NCI-H748 (cell line): ENCODE measurements at regions not wholly inside any gene's neighbourhood (a gene's known extent, or its start where the extent isn't known, plus 50 kb on each side); places are given as distances from the start of the nearest gene placed in this dataset.
"Not testable (repeated sequence)": the region's sequence is repeated elsewhere in the genome, so short reads cannot be mapped to it uniquely, and the experiment has no call there.

Source experiments
- DNase-seq: peaks from one replicate; lab custom pipeline; 2025; ENCODE audit not compliant: unreplicated experiment; lab: John Stamatoyannopoulos, UW

DNA sequence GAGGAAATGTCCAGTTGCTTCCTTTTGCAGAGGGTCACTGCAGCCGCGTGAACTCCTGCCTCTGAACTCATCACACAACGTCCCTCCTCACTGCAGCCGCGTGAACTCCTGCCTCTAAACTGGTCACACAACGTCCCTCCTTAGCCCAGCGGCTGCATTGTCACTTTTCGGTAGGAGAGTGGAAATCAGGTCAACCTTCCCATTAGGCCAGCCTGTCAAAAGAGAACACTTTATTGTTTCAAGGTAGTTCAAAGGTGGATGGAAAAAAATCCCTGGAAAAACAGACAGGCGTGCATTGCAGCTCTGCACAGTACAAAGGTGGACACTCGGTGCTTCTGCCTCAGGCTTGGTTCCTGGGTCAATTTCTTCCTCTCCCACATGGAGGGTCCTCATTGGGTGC is 280.2 kb downstream of the FOXL1 start:
- DNase-seq, result no peak

DNA sequence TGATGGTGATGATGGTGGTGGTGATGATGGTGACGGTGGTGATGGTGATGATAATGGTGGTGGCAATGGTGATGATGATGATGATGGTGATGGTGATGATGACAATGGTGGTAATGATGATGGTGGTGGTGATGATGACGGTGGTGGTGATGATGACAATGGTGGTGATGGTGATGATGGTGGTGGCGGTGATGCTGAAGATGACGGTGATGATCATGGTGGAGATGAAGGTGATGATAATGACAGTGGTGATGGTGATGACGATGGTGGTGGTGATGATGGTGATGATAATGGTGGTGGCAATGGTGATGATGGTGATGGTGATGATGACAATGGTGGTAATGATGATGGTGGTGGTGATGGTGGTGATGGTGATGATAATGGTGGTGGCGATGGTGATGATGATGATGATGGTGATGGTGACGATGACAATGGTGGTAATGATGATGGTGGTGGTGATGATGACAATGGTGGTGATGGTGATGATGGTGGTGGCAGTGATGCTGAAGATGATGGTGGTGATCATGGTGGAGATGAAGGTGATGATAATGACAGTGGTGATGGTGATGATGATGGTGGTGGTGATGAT is 283.0 kb downstream of the FOXL1 start:
- not testable (repeated sequence) for DNase-seq

DNA sequence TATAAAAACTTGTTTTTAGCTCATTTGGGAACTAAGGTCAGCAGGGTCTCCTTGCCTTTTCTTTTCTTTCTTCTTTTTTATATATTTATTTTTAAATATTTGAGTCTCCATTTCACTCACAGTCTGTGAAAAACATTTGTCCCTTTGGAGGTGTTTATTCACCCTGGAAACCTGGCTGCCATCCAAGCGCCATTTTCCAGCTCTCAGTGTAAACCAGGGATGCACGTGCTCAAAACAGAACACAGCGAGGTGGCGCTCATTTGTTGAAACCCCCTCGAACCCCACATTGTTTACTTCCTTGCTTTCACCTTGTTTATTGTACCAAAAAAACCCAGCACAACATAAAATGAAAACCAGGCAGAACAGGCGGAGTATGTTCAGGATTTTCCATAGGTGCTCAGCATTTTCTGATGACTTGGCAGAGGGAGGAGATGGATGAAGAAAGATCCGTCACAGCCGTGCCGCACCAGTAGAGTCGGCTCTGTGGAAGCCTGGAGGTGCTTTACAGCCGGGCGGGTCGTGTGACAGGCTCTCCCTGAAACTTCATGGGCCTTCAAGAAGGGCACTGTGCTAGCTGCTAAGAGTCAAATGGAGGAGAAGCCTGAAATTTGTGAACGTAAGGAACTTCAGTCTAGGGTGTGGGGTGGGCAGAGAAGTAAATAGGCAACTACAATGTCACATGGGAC is 284.4 kb downstream of the FOXL1 start:
- peak; percentile 50 for DNase-seq

DNA sequence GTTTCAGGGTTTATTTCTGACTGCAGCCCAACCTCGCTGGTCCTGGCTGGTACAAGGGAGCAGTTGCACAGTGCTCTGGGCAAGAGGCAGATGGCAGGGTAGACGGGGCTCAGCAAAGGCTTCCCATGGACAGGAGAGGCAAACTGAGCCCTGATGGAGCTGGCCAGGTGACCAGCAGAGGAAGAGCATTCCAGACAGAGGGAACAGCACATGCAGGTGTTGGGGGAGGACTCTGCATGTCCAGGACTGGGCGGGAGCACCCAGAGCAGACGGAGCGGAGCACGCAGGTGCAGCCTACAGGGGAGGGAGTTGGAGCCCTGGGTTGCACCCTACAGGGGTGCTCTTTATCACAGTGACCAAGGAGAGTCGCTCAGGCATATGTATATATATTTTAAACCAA is 285.3 kb downstream of the FOXL1 start:
- DNase-seq, result no peak

DNA sequence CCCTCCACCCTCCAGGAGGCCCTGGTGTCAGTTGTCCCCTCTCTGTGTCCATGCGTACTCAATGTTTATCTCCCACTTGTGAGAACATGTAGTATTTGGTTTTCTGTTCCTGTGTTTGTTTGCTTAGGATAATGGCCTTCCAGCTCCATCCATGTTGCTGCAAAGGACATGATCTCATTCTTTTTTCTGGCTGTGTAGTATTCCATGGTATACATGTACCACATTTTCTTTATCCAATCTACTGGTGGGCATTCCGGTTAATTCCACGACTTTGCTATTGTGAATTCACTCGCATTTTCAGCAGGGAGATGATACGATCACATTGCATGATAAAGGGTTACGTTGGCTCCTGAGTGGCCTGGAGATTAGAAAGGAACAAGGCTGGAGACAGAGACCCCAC is 286.2 kb downstream of the FOXL1 start:
- no peak for DNase-seq

DNA sequence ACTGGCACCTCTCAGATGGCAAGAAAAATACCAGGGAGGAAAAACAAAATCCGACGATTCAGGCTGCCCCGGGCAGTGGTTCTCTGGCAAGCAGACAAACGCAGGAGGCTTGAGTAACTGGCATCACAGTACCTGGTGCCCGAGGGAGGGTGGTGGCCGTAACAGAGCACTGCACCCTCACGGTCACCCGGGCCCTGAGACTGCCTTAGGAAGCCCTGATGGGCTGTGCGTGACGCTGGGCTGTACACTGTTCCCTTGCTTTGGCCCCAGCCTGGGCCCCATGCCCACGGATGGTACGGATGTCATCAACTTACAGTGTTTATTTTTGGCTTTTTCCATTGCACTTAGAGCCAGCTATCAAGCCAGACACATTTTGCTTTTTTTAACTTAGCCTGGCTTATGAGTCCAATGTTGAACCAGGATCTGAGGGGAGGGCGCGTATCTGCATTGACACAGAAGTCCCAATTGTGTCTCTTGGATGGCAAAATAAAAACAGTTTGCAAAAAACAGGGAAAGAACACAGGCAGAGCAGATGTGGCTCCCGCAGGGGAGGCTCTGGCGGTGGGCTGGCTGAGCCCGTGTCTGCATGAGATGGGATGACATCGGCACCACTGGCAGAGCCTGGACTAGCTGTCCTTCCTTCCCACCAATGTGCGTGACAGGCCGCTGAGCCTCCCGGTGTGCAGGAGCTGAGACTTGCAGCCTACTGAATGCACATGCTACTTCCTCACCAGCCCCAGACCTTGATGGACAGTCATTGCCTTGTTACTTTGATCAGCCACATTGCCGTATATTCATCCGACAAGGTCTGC is 287.7 kb downstream of the FOXL1 start:
- no peak for DNase-seq

DNA sequence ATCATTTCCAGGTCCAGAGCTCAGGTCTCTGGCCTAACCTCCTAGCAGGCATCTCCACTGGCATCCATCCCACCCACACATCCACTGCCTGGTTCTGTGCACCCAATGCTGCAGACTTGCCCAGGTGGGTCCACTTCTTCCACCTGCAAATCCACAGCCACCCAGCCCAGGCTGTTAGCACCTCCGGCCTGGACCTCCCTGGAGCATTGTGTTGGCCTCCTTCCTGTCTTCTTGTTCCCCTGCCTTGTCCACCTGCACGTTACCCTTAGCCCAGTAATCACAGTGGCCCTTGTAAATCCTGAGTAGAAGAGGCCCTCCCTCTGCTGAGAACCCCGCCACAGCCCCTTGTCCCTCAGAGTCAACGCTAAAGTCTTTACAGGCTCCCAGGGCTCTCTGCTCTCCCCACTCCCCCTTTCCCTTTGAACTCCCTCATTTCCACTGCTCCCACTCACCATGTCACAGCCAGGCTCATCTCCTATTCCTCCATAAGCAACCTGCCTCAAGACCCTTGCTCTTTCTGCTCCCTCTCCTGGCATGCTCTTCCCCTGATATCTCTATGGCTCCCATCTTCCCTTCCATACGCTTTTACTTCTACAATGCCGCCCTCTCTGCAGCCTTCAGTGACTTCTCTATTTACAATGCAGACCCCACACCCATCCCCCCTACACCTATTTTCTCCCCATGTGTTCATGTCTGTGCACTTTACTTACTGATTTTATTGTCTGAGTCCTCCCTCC is 288.8 kb downstream of the FOXL1 start:
- no peak for DNase-seq

DNA sequence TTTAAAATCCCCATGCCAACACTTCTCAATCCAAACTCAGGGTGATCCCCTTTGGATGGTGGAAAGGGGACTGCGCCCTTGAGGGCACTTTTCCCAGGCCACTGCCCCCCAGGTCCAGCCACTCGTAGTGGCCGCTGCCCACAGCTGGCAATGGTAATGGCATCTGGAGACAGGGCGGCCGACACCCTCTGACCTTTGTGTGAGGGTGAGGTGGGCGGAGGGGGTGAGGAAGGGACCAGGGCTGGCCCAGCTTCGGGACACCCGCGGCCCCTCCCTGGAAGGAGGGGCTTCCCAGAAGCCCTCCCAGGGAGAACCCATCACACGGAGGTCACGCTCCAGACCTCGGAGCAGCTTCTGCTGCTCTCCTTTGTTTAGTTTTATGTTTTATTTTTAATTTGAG is 289.7 kb downstream of the FOXL1 start:
- DNase-seq, result no peak

DNA sequence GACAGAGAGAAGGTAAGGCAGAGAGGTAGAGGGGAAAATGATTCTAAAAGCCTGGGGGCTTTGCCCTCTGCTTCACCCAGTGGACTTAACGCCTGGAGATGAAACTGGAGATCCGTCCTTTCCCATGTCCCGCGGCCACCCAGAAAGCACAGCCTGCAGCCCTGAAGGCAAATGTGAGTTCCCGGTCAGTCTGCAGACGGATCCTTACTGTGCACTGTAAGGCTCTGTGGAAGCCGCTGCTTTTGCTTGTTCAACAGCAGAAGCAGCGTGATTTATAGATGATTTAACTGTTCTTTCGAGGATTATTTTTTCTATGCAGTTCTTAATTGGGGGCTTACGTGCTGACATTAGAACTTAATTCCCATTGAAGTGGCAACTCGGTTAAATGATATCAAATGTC is 290.4 kb downstream of the FOXL1 start:
- DNase-seq, result no peak

DNA sequence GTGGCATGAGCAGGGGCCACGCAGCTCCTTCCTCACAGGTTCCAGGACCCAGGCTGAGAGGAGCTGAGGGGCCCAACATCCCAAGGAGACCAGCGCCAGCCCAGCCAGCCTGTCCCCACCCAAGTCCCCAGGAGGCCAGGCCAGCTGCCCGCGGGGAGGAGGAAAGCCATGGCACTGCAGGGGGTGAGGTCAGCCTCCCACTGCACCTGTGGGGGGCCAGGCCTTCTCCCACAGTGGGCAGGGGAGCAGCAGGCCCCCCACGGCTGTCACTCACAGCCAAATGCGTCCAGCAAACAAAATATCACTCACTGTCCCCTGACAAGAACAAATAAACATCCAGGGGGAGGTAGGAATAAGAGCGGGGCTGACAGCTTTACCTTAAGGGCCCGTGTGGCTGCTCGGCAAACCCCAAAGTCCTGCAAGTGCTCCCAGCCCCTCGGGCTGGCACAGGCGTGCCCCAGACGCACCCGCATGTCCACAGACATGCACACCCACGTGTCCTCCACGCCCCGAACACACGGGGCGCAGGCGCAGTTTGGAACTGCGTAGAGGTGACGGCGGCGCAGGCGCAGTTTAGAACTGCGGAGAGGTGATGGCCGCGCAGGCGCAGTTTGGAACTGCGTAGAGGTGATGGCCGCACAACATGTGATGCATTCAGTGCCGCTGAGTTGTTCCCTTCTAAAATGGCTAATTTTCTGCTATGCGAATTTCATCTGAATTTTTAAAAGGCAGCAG is 291.1 kb downstream of the FOXL1 start:
- no peak for DNase-seq

DNA sequence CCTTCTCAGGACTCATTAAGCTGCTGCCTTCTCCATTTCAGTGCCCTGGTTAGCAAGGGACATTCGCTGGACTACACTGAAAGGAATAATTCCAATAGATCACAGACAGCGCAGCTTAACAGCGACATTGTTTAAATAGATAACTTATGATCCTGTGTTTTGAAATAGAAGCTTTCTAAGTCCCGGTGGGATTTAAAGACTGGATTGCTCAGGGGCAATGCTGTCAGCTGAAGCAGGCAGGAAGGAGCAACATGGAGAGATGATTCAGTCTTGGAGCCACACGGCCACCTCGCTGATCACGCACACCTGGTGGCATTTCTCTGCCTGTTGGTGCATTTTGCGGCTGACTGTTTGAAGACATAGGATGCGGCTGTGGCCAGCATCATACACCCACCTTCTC is 292.0 kb downstream of the FOXL1 start:
- no peak for DNase-seq

DNA sequence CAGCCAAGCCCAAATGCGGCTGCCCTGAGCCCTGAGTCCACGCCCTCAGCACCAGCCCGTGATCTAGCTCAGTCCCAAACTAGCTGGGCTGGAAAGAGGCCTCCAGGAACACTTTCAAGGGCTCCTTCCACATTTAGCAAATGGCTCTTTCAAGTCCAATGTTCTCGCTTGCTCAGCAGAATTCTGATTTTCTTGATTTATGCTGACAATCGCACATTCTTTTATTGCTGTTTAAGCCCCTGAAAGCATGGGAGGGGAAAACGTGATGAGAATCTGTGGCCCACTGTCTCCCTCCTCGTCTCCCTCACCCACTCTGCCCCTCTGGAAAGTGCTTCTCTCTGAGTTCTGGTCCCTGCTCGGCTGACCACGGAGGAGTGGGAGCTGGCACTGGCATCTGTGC is 293.8 kb downstream of the FOXL1 start:
- DNase-seq, result no peak

DNA sequence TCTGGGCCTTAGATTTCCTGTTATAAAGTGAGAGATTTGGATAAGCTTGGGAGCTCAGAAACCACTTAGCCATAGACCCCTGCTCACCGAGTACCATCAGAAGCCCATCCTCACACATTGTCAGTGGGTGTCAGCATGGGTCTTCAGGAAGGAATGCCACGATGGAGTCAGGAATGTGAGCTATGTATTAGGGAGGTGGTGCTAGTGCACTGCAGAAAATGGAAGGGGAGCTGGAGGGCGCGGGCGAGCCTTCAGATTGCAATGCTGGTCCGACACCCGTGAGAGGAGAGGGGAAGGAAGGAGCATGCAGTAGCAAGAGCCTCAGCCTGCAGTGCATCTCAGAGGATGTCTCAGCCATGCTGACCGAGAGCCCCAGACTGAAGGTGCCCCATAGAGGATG is 294.5 kb downstream of the FOXL1 start:
- DNase-seq, result no peak

DNA sequence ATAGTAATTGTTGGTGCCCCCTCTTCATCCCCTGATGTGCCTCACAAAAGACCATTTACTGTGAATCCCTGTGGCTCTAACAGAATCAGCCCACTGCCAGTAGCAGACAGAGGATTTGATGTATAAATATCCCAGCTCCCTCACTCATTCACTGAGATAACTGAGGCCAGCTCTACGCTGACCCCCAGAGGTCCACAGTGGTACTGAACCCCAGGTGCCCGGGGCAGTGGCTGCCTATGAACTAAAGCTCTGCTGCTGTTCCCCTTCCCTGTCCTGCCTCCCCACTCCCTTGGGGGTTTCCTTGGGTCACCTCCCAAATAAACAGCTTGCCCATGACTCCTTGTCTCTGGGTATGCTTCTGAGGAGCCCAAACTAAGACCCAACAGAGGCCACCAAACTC is 295.8 kb downstream of the FOXL1 start:
- no peak for DNase-seq

DNA sequence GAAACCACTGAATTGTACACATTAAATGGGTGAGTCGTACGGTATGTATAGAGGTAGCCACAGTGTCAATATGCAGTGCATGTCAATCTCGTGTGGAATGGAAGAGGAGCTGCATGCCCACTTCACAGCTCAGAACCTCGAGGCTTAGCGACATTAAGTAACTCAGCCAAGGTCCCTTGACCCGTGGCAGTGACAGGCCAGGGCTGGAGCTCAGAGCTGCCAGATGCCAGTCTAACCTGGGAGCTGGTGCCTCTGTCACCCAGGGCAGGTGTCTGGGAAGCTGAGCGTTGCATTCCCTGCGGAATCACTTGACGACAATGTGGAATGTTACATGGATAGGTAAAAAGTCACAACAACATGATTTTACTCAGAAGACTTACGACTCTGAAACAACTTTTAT is 298.1 kb downstream of the FOXL1 start:
- DNase-seq, result no peak

DNA sequence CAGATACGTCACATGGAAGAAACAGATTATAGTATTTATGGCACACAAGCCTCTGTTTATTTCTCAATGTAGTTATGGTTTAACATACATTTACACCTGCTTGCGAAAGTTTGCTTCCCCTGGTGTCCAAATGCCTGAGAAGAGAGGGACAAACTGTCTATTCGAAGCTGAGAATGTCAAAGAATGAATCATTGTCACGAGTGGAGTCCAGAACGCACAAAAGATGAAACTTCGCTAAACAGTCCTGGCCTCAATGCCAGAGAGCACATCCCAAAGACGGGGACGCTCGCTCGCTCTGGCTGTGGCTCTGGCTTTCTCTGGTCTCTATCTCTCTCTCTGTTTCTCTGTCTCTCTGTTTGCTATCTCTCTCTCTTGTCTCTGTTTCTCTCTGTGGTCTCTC is 298.8 kb downstream of the FOXL1 start:
- no peak for DNase-seq

DNA sequence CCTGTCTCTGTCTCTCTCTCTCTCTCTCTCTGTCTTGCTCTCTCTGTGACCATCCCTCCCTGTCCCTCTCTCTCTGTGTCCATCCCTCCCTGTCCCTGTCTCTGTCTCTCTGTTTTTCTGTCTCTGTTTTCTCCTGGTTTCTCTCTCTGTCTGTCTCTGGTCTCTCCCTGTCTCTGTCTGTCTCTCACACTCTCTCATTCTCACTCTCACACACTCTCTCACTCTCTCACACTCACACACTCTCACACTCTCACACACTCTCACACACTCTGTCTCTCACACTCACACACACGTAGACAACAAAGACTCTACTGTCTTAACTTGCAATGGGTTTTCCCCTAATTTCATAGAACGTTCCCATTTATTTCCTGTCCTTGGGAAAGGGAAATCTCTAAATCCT is 299.5 kb downstream of the FOXL1 start:
- no peak for DNase-seq

DNA sequence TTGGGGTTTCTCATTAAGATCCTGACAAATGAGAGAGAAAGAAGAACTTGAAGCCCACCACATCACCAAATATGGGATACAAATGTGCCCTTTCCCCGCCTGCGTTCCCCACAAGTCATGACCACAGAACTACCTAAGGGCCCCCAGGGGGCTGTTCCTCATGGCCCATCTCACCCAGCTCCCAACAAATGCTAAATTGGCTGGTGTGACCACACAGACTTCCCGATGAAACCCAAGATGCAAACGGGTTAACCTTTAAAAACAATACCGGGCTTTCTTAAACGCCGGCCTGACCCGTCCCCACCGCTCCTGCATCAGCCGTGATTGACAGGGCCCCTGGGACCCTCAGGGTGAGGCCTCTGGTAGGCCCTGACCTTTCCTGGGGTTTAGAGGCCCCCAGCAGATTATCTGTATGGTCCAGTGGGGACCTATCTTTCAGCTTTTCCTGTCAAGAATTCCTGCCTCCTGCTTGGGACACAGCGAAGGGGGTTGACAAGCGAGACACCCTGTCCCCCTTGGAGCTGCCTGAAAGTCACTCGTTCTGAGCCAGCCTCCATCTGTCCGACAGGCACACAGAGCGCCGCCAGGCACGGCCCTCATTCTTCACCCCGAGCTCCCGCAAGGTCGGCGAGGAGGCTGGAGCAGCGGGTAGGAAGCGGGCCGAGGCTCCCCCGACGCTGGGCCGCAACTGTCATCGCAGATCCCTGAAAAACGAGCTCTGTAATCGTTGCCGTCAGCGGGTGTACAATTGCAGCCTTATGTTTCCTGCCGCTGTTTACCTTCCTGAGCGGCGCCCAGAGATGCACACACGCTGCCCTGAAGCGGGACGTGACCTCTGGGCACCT is 300.1 kb downstream of the FOXL1 start:
- no peak for DNase-seq

DNA sequence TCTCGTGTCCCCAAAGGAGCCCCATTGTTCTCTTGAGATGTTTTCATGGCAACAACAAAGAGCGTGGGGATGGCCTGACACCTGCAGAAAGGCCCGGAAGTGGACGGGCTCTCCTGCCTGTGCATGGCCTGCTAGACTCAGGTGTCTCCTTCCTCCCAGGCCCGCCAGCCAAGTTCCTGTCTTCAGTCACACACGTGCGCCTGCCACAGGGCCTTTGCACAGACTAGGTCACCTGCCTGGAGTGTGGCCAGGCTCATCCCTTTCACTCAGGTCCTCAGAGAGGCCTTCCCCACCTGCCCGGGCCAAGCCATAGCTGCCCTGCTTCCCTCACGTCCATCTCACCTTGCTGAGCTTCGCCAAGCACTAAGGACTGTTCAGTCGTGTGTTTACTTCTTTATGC is 300.9 kb downstream of the FOXL1 start:
- DNase-seq, result no peak
